ENCODE measurements at regions not wholly inside any gene's neighbourhood (a gene's known extent, or its start where the extent isn't known, plus 50 kb on each side); places are given as distances from the start of the nearest gene placed in this dataset.

DNA sequence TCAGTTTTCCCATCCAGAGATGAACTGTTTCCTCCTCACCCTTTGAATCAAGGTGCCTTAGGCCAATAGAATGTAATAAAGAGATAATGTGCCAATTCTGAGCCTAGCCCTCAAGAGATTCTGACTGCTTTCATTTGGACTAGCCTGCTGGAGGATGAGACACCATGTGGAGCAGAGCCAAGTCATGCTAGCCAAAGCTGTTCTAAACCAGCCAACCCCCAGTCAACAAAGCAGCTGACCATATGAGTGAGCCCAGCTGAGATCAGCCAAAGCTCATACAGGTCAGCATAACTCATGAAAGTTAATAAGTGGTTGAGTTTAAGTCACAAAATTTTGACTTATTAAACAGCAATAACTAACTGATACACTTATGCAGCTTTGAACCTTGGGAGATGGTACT lies 66.7 kb upstream of the DBX1 start:
- TF ChIP-seq, protein P1, sequence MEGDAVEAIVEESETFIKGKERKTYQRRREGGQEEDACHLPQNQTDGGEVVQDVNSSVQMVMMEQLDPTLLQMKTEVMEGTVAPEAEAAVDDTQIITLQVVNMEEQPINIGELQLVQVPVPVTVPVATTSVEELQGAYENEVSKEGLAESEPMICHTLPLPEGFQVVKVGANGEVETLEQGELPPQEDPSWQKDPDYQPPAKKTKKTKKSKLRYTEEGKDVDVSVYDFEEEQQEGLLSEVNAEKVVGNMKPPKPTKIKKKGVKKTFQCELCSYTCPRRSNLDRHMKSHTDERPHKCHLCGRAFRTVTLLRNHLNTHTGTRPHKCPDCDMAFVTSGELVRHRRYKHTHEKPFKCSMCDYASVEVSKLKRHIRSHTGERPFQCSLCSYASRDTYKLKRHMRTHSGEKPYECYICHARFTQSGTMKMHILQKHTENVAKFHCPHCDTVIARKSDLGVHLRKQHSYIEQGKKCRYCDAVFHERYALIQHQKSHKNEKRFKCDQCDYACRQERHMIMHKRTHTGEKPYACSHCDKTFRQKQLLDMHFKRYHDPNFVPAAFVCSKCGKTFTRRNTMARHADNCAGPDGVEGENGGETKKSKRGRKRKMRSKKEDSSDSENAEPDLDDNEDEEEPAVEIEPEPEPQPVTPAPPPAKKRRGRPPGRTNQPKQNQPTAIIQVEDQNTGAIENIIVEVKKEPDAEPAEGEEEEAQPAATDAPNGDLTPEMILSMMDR (IDR thresholded peaks at IDR 0.05; ENCODE audit: low read depth, low read length) = no peak
- no peak for TF ChIP-seq EZH2phosphoT487 (IDR thresholded peaks at IDR 0.05; ENCODE audit: low read depth)

All from OCI-LY3 (cell line).